ENCODE measurements at regions not wholly inside any gene's neighbourhood (a gene's known extent, or its start where the extent isn't known, plus 50 kb on each side); places are given as distances from the start of the nearest gene placed in this dataset.

DNA sequence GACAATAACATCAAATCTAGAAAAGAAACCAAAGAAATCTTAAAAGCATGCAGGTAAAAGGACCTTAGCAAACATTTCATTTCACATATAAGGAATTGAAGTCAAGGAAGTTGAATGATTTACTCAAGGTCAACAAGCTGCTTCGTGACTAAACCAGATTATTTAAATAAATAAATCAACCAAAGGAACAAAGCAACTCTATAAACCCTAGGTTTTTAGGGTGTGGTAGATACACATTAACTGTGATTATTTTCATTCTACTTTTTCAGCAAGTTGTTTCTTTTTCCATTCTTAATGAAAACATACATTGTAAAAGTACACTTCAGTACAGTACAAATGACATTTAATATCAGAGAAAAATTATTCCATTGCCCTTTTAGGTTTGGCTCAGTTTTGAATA lies 382.0 kb upstream of the STEAP1 start:
- Mint-ChIP-seq H3K4me1 (ENCODE audit: low read depth, unreplicated experiment) (no peaks in the 10 kb centered on the region), H3K27ac (ENCODE audit: unreplicated experiment) (no peak overlapping the region), H3K9me3 (ENCODE audit: unreplicated experiment) (no peaks in the 10 kb centered on the region), H3K36me3 (ENCODE audit: insufficient read depth, unreplicated experiment) (no peaks in the 10 kb centered on the region), H3K4me3 (ENCODE audit: unreplicated experiment) (no peak overlapping the region), H3K27me3 (ENCODE audit: insufficient read depth, unreplicated experiment) (no peaks in the 10 kb centered on the region)
- Histone ChIP-seq H3K4me3 (ENCODE audit: low read depth, low read length) (no peak overlapping the region), H3K27me3 (replicated peaks; ENCODE audit: control insufficient read depth, insufficient read depth, low read length) (no peaks in the 10 kb centered on the region), H3K4me1 (peaks cover 5% of the 10 kb centered on the region; the same call in 1 of the 2 replicates), H3K36me3 (ENCODE audit: control insufficient read depth, insufficient read depth, low read length) (no peaks in the 10 kb centered on the region), H3K9me3 (no peaks in the 10 kb centered on the region)
- POLR2A ChIA-PET: no interaction called here
- DNase-seq: no peak
- intact Hi-C loops (cut with micrococcal nuclease; ENCODE audit: unreplicated experiment): no loop called here
- CTCF ChIA-PET: no interaction called here
- BruUV-seq (replicated peaks): no TSS peak
- TF ChIP-seq, protein P1, sequence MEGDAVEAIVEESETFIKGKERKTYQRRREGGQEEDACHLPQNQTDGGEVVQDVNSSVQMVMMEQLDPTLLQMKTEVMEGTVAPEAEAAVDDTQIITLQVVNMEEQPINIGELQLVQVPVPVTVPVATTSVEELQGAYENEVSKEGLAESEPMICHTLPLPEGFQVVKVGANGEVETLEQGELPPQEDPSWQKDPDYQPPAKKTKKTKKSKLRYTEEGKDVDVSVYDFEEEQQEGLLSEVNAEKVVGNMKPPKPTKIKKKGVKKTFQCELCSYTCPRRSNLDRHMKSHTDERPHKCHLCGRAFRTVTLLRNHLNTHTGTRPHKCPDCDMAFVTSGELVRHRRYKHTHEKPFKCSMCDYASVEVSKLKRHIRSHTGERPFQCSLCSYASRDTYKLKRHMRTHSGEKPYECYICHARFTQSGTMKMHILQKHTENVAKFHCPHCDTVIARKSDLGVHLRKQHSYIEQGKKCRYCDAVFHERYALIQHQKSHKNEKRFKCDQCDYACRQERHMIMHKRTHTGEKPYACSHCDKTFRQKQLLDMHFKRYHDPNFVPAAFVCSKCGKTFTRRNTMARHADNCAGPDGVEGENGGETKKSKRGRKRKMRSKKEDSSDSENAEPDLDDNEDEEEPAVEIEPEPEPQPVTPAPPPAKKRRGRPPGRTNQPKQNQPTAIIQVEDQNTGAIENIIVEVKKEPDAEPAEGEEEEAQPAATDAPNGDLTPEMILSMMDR (IDR thresholded peaks at IDR 0.05; ENCODE audit: insufficient read depth in 1 of 2, low read depth in 1 of 2, low read length in 1 of 2, severe bottlenecking in 1 of 2, unreplicated experiment in 1 of 2): no peak

DNA sequence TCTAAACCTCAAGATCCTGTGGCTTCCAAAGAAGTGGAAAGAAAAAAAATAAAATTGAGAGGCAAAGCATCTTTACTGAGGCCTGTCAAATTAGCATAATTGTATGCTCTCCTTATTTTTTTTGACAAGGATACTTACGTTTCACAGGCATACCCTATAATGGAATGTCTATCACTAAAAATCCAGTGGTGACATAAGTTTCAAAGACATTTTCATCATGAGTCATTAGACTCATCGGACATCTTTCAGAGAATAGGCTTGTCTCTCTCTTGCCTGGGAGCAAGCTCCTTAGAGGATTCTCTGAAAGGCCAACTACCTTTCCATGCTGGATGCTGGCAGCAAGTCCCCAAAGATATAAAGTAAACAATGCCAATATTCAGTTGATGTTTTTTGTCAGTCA lies 380.7 kb upstream of the STEAP1 start:
- H3K27me3 Mint-ChIP-seq (ENCODE audit: insufficient read depth, unreplicated experiment): no peaks in the 10 kb centered on the region
- POLR2A ChIA-PET: no interaction called here
- BruUV-seq (replicated peaks): no TSS peak
- no peak overlapping the region for H3K4me3 Mint-ChIP-seq (ENCODE audit: unreplicated experiment)
- Histone ChIP-seq H3K27me3 (replicated peaks; ENCODE audit: control insufficient read depth, insufficient read depth, low read length) (no peaks in the 10 kb centered on the region), H3K4me3 (ENCODE audit: low read depth, low read length) (no peak overlapping the region), H3K9me3 (no peaks in the 10 kb centered on the region), H3K36me3 (ENCODE audit: control insufficient read depth, insufficient read depth, low read length) (no peaks in the 10 kb centered on the region), H3K4me1 (peaks cover 5% of the 10 kb centered on the region; the same call in 1 of the 2 replicates)
- no peak overlapping the region for H3K27ac Mint-ChIP-seq (ENCODE audit: unreplicated experiment)
- CTCF ChIA-PET: no interaction called here
- intact Hi-C loops (cut with micrococcal nuclease; ENCODE audit: unreplicated experiment): no loop called here
- no peaks in the 10 kb centered on the region for H3K9me3 Mint-ChIP-seq (ENCODE audit: unreplicated experiment)
- TF ChIP-seq, protein P1 (IDR thresholded peaks at IDR 0.05; ENCODE audit: insufficient read depth in 1 of 2, low read depth in 1 of 2, low read length in 1 of 2, severe bottlenecking in 1 of 2, unreplicated experiment in 1 of 2): no peak
- no peaks in the 10 kb centered on the region for H3K4me1 Mint-ChIP-seq (ENCODE audit: low read depth, unreplicated experiment)
- no peaks in the 10 kb centered on the region for H3K36me3 Mint-ChIP-seq (ENCODE audit: insufficient read depth, unreplicated experiment)
- DNase-seq: no peak

DNA sequence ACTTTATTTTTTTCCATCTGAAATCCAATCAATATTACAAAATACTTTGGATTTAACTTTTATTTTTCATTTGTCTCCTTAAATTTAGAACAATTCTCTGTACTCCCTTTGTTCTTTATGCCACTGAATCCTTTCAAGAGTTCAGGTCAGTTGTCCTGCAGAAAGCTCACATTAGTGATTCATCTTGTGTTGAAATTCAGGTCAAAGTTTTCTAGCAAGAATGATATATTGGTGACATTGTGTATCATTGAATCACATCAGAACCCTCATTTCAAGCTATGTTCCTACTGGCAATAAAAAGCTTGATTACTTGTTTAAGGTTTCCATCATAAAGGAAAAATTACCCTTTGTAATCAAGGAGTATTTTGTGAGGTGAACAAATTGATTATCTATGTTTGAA lies 378.8 kb upstream of the STEAP1 start:
- Mint-ChIP-seq H3K36me3 (ENCODE audit: insufficient read depth, unreplicated experiment) (no peaks in the 10 kb centered on the region), H3K27ac (ENCODE audit: unreplicated experiment) (no peak overlapping the region), H3K4me1 (ENCODE audit: low read depth, unreplicated experiment) (no peaks in the 10 kb centered on the region), H3K4me3 (ENCODE audit: unreplicated experiment) (no peak overlapping the region), H3K27me3 (ENCODE audit: insufficient read depth, unreplicated experiment) (no peaks in the 10 kb centered on the region), H3K9me3 (ENCODE audit: unreplicated experiment) (no peaks in the 10 kb centered on the region)
- DNase-seq: no peak
- intact Hi-C loops (cut with micrococcal nuclease; ENCODE audit: unreplicated experiment): no loop called here
- TF ChIP-seq, protein P1 (IDR thresholded peaks at IDR 0.05; ENCODE audit: insufficient read depth in 1 of 2, low read depth in 1 of 2, low read length in 1 of 2, severe bottlenecking in 1 of 2, unreplicated experiment in 1 of 2): no peak
- Histone ChIP-seq H3K36me3 (ENCODE audit: control insufficient read depth, insufficient read depth, low read length) (no peaks in the 10 kb centered on the region), H3K9me3 (no peaks in the 10 kb centered on the region), H3K27me3 (replicated peaks; ENCODE audit: control insufficient read depth, insufficient read depth, low read length) (no peaks in the 10 kb centered on the region), H3K4me3 (ENCODE audit: low read depth, low read length) (no peak overlapping the region), H3K4me1 (peaks cover 5% of the 10 kb centered on the region; the same call in 1 of the 2 replicates)
- no TSS peak for BruUV-seq (replicated peaks)
- CTCF ChIA-PET: no interaction called here
- POLR2A ChIA-PET: no interaction called here
